Stimulated activated CD4-positive, alpha-beta T cell treated with anti-CD3 and anti-CD28 coated beads, Interleukin-15, amount 100 ng/mL, for 24 hours (primary cell): ENCODE measurements at regions not wholly inside any gene's neighbourhood (a gene's known extent, or its start where the extent isn't known, plus 50 kb on each side); places are given as distances from the start of the nearest gene placed in this dataset.

Experiments used
- DNase-seq: peaks from one replicate; pipeline ENCODE4 v3.0.0-alpha.2; 2020

DNA sequence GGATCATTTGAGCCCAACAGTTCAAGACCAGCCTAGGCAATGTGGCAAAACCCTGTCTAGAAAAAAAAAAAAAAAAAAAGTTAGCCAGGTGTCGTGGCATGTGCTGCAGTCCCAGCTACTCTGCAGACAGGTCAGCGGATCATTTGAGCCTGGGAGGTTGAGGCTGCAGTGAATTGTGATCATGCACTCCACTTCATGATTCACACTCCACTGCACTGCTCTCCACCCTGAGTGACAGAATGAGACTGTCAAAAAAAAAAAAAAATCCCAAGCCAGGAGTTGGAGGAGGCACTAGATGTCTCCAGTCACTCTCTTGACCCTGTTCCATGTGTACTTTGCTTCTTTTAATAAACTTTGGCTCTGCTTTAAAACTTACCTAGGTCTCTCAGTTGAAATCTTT lies 51.0 kb upstream of the OLFM3 start:
- DNase-seq, result no peak
